ENCODE measurements at regions not wholly inside any gene's neighbourhood (a gene's known extent, or its start where the extent isn't known, plus 50 kb on each side); places are given as distances from the start of the nearest gene placed in this dataset.

GRCh38 chr12:88970740-88971139, 381.6 kb downstream of the DUSP6 start:
- no peaks in the 10 kb centered on the region for H3K36me3 Mint-ChIP-seq (ENCODE audit: low read depth)

GRCh38 chr12:88969127-88969526, 383.2 kb downstream of the DUSP6 start:
- H3K27ac Mint-ChIP-seq: no peak overlapping the region
- no peaks in the 10 kb centered on the region for H3K9me3 Mint-ChIP-seq
- intact Hi-C loops (cut with micrococcal nuclease): no loop called here
- peaks cover 11% of the 10 kb centered on the region for H3K27me3 Mint-ChIP-seq (ENCODE audit: insufficient read depth)
- H3K36me3 Mint-ChIP-seq (ENCODE audit: low read depth): no peaks in the 10 kb centered on the region
- no peak overlapping the region for H3K4me3 Mint-ChIP-seq
- no peaks in the 10 kb centered on the region for H3K4me1 Mint-ChIP-seq (ENCODE audit: low read depth)
- no peak for DNase-seq (ENCODE audit: low spot score)

More at GRCh38 chr12:88970740-88971139, 381.6 kb downstream of the DUSP6 start:
- Mint-ChIP-seq H3K27ac (no peak overlapping the region), H3K9me3 (no peaks in the 10 kb centered on the region), H3K4me1 (ENCODE audit: low read depth) (no peaks in the 10 kb centered on the region), H3K27me3 (ENCODE audit: insufficient read depth) (peaks cover 15% of the 10 kb centered on the region), H3K4me3 (no peak overlapping the region)
- intact Hi-C loops (cut with micrococcal nuclease): no loop called here
- no peak for DNase-seq (ENCODE audit: low spot score)

GRCh38 chr12:88960213-88960878, 380.1 kb upstream of the KITLG start:
- H3K27ac Mint-ChIP-seq: no peak overlapping the region
- H3K4me1 Mint-ChIP-seq (ENCODE audit: low read depth): no peaks in the 10 kb centered on the region
- DNase-seq (ENCODE audit: low spot score): no peak
- H3K36me3 Mint-ChIP-seq (ENCODE audit: low read depth): no peaks in the 10 kb centered on the region
- intact Hi-C loops (cut with micrococcal nuclease): no loop called here
- no peaks in the 10 kb centered on the region for H3K9me3 Mint-ChIP-seq
- no peak overlapping the region for H3K4me3 Mint-ChIP-seq
- H3K27me3 Mint-ChIP-seq (ENCODE audit: insufficient read depth): no peaks in the 10 kb centered on the region

GRCh38 chr12:88958946-88959345, 378.7 kb upstream of the KITLG start:
- Mint-ChIP-seq H3K4me3 (no peak overlapping the region), H3K27me3 (ENCODE audit: insufficient read depth) (no peaks in the 10 kb centered on the region), H3K9me3 (no peaks in the 10 kb centered on the region), H3K36me3 (ENCODE audit: low read depth) (no peaks in the 10 kb centered on the region), H3K27ac (no peak overlapping the region), H3K4me1 (ENCODE audit: low read depth) (no peaks in the 10 kb centered on the region)
- intact Hi-C loops (cut with micrococcal nuclease): no loop called here
- DNase-seq (ENCODE audit: low spot score): no peak

- DNase-seq (ENCODE audit: low spot score): no peak
- Mint-ChIP-seq H3K27ac (no peak overlapping the region), H3K4me1 (ENCODE audit: low read depth) (no peaks in the 10 kb centered on the region), H3K4me3 (no peak overlapping the region), H3K9me3 (no peaks in the 10 kb centered on the region), H3K27me3 (ENCODE audit: insufficient read depth) (no peaks in the 10 kb centered on the region), H3K36me3 (ENCODE audit: low read depth) (no peaks in the 10 kb centered on the region)
- intact Hi-C loops (cut with micrococcal nuclease): no loop called here
Observed at GRCh38 chr12:88958153-88958552, 377.9 kb upstream of the KITLG start.

- H3K4me3 Mint-ChIP-seq: no peak overlapping the region
- no peak for DNase-seq (ENCODE audit: low spot score)
- H3K4me1 Mint-ChIP-seq (ENCODE audit: low read depth): no peaks in the 10 kb centered on the region
Observed at GRCh38 chr12:88957358-88957757, 377.1 kb upstream of the KITLG start.

GRCh38 chr12:88955531-88955930, 375.3 kb upstream of the KITLG start:
- intact Hi-C loops (cut with micrococcal nuclease): no loop called here
- H3K4me1 Mint-ChIP-seq (ENCODE audit: low read depth): no peaks in the 10 kb centered on the region
- H3K27me3 Mint-ChIP-seq (ENCODE audit: insufficient read depth): no peaks in the 10 kb centered on the region
- H3K36me3 Mint-ChIP-seq (ENCODE audit: low read depth): no peaks in the 10 kb centered on the region
- no peak overlapping the region for H3K27ac Mint-ChIP-seq
- no peaks in the 10 kb centered on the region for H3K9me3 Mint-ChIP-seq
- no peak overlapping the region for H3K4me3 Mint-ChIP-seq
- no peak for DNase-seq (ENCODE audit: low spot score)

More at GRCh38 chr12:88957358-88957757, 377.1 kb upstream of the KITLG start:
- no peak overlapping the region for H3K27ac Mint-ChIP-seq
- intact Hi-C loops (cut with micrococcal nuclease): no loop called here
- H3K27me3 Mint-ChIP-seq (ENCODE audit: insufficient read depth): no peaks in the 10 kb centered on the region
- no peaks in the 10 kb centered on the region for H3K9me3 Mint-ChIP-seq
- H3K36me3 Mint-ChIP-seq (ENCODE audit: low read depth): no peaks in the 10 kb centered on the region

GRCh38 chr12:88953029-88953586, 372.8 kb upstream of the KITLG start:
- Mint-ChIP-seq H3K4me1 (ENCODE audit: low read depth) (no peaks in the 10 kb centered on the region), H3K27ac (no peak overlapping the region), H3K36me3 (ENCODE audit: low read depth) (no peaks in the 10 kb centered on the region), H3K27me3 (ENCODE audit: insufficient read depth) (peaks cover 2% of the 10 kb centered on the region), H3K9me3 (no peaks in the 10 kb centered on the region), H3K4me3 (no peak overlapping the region)
- intact Hi-C loops (cut with micrococcal nuclease): no loop called here
- no peak for DNase-seq (ENCODE audit: low spot score)

- H3K36me3 Mint-ChIP-seq (ENCODE audit: low read depth): no peaks in the 10 kb centered on the region
- H3K4me1 Mint-ChIP-seq (ENCODE audit: low read depth): no peaks in the 10 kb centered on the region
- intact Hi-C loops (cut with micrococcal nuclease): no loop called here
- no peak overlapping the region for H3K4me3 Mint-ChIP-seq
- peaks cover 2% of the 10 kb centered on the region for H3K27me3 Mint-ChIP-seq (ENCODE audit: insufficient read depth)
- no peaks in the 10 kb centered on the region for H3K9me3 Mint-ChIP-seq
- no peak for DNase-seq (ENCODE audit: low spot score)
- H3K27ac Mint-ChIP-seq: no peak overlapping the region
Observed at GRCh38 chr12:88952562-88952942, 372.3 kb upstream of the KITLG start.

- DNase-seq (ENCODE audit: low spot score): no peak
- Mint-ChIP-seq H3K27me3 (ENCODE audit: insufficient read depth) (peaks cover 2% of the 10 kb centered on the region), H3K4me1 (ENCODE audit: low read depth) (no peaks in the 10 kb centered on the region), H3K27ac (no peak overlapping the region), H3K9me3 (no peaks in the 10 kb centered on the region), H3K4me3 (no peak overlapping the region), H3K36me3 (ENCODE audit: low read depth) (no peaks in the 10 kb centered on the region)
- intact Hi-C loops (cut with micrococcal nuclease): no loop called here
Observed at GRCh38 chr12:88951860-88952561, 371.7 kb upstream of the KITLG start.

- no peak overlapping the region for H3K4me3 Mint-ChIP-seq
- no peak for DNase-seq (ENCODE audit: low spot score)
- H3K27ac Mint-ChIP-seq: no peak overlapping the region
- H3K9me3 Mint-ChIP-seq: no peaks in the 10 kb centered on the region
- peaks cover 2% of the 10 kb centered on the region for H3K27me3 Mint-ChIP-seq (ENCODE audit: insufficient read depth)
- no peaks in the 10 kb centered on the region for H3K4me1 Mint-ChIP-seq (ENCODE audit: low read depth)
- intact Hi-C loops (cut with micrococcal nuclease): no loop called here
- H3K36me3 Mint-ChIP-seq (ENCODE audit: low read depth): no peaks in the 10 kb centered on the region
Observed at GRCh38 chr12:88951177-88951576, 370.9 kb upstream of the KITLG start.

GRCh38 chr12:88947486-88948043, 367.3 kb upstream of the KITLG start:
- peaks cover 2% of the 10 kb centered on the region for H3K27me3 Mint-ChIP-seq (ENCODE audit: insufficient read depth)
- DNase-seq (ENCODE audit: low spot score): no peak
- H3K36me3 Mint-ChIP-seq (ENCODE audit: low read depth): no peaks in the 10 kb centered on the region
- H3K9me3 Mint-ChIP-seq: no peaks in the 10 kb centered on the region
- H3K4me1 Mint-ChIP-seq (ENCODE audit: low read depth): no peaks in the 10 kb centered on the region
- no peak overlapping the region for H3K4me3 Mint-ChIP-seq
- H3K27ac Mint-ChIP-seq: no peak overlapping the region
- intact Hi-C loops (cut with micrococcal nuclease): no loop called here

- H3K4me1 Mint-ChIP-seq (ENCODE audit: low read depth): no peaks in the 10 kb centered on the region
Observed at GRCh38 chr12:88946372-88946997, 366.2 kb upstream of the KITLG start.

More at GRCh38 chr12:88946372-88946997, 366.2 kb upstream of the KITLG start:
- H3K36me3 Mint-ChIP-seq (ENCODE audit: low read depth): no peaks in the 10 kb centered on the region
- no peak overlapping the region for H3K4me3 Mint-ChIP-seq
- H3K27ac Mint-ChIP-seq: no peak overlapping the region
- H3K27me3 Mint-ChIP-seq (ENCODE audit: insufficient read depth): peaks cover 2% of the 10 kb centered on the region
- intact Hi-C loops (cut with micrococcal nuclease): no loop called here
- H3K9me3 Mint-ChIP-seq: no peaks in the 10 kb centered on the region
- no peak for DNase-seq (ENCODE audit: low spot score)

All from activated T-helper 1 cell treated with anti-CD3 and anti-CD28 coated beads, Interleukin-12 subunit alpha, Interleukin-12 subunit beta, Interleukin-2, Interleukin-4 antibody, amounts not matched to agents 30 ng/mL and 10 ng/mL and 1 ng/mL, durations not matched to agents 14 hours and 24 hours and 36 hours (primary cell).